ENCODE measurements at regions not wholly inside any gene's neighbourhood (a gene's known extent, or its start where the extent isn't known, plus 50 kb on each side); places are given as distances from the start of the nearest gene placed in this dataset.
"Not testable (repeated sequence)": the region's sequence is repeated elsewhere in the genome, so short reads cannot be mapped to it uniquely, and the experiment has no call there.

GRCh38 chr13:76279766-76280165, 606.4 kb downstream of the KCTD12 start:
- not testable (repeated sequence) for H3K36me3 ChIP-seq (ENCODE audit: control insufficient read depth in 1 of 2, insufficient read depth in 2 of 2, low read length in 2 of 2); H3K4me3 ChIP-seq (ENCODE audit: low read depth in 1 of 2, low read length in 2 of 2)

GRCh38 chr13:76271728-76272232, 614.4 kb downstream of the KCTD12 start:
- Histone ChIP-seq H3K27ac (ENCODE audit: low read length) (no peak overlapping the region), H3K4me1 (ENCODE audit: control insufficient read depth in 1 of 2, insufficient read depth in 2 of 2, low read length in 2 of 2) (no peaks in the 10 kb centered on the region), H3K9me3 (ENCODE audit: control insufficient read depth in 1 of 2, low read length in 2 of 2) (peaks cover 0 to 4% of the 10 kb centered on the region in 2 donors), H3K4me3 (ENCODE audit: low read depth in 1 of 2, low read length in 2 of 2) (no peak overlapping the region), H3K36me3 (ENCODE audit: control insufficient read depth in 1 of 2, insufficient read depth in 2 of 2, low read length in 2 of 2) (no peaks in the 10 kb centered on the region), H3K27me3 (ENCODE audit: low read depth, low read length) (no peaks in the 10 kb centered on the region)

More at GRCh38 chr13:76279766-76280165, 606.4 kb downstream of the KCTD12 start:
- not testable (repeated sequence) for H3K27ac ChIP-seq (ENCODE audit: low read length); H3K27me3 ChIP-seq (ENCODE audit: low read depth, low read length); H3K9me3 ChIP-seq (ENCODE audit: control insufficient read depth in 1 of 2, low read length in 2 of 2); H3K4me1 ChIP-seq (ENCODE audit: control insufficient read depth in 1 of 2, insufficient read depth in 2 of 2, low read length in 2 of 2)

GRCh38 chr13:76268307-76268706, 617.9 kb downstream of the KCTD12 start:
- not testable (repeated sequence) for H3K4me3 ChIP-seq (ENCODE audit: low read depth in 1 of 2, low read length in 2 of 2); H3K4me1 ChIP-seq (ENCODE audit: control insufficient read depth in 1 of 2, insufficient read depth in 2 of 2, low read length in 2 of 2); H3K27ac ChIP-seq (ENCODE audit: low read length); H3K27me3 ChIP-seq (ENCODE audit: low read depth, low read length); H3K9me3 ChIP-seq (ENCODE audit: control insufficient read depth in 1 of 2, low read length in 2 of 2); H3K36me3 ChIP-seq (ENCODE audit: control insufficient read depth in 1 of 2, insufficient read depth in 2 of 2, low read length in 2 of 2)

DNA sequence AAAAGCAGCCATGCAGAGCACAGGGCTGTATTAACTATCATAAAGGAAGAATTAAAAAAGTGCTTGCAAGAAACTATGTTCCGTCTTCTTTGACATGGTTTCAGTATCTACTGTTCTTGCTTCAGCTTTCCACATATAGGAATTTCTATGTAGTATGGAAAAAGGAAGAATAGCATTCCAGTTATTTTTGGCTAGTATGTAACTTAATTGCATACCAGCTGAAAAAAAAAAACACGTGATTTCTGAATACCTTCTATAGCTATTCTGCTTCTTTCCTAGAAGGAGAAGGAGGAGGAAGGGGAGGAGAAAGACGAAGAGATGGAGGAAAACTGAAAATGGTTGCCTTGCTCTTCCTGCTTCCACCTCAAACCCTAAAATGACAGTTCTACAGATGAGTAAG, 619.0 kb downstream of the KCTD12 start:
- no peaks in the 10 kb centered on the region for H3K27me3 ChIP-seq (ENCODE audit: low read depth, low read length)
- no peak overlapping the region for H3K4me3 ChIP-seq (ENCODE audit: low read depth in 1 of 2, low read length in 2 of 2)
- H3K9me3 ChIP-seq (ENCODE audit: control insufficient read depth in 1 of 2, low read length in 2 of 2) = no peaks in the 10 kb centered on the region
- no peaks in the 10 kb centered on the region for H3K4me1 ChIP-seq (ENCODE audit: control insufficient read depth in 1 of 2, insufficient read depth in 2 of 2, low read length in 2 of 2)
- no peak overlapping the region for H3K27ac ChIP-seq (ENCODE audit: low read length)
- no peaks in the 10 kb centered on the region for H3K36me3 ChIP-seq (ENCODE audit: control insufficient read depth in 1 of 2, insufficient read depth in 2 of 2, low read length in 2 of 2)

DNA sequence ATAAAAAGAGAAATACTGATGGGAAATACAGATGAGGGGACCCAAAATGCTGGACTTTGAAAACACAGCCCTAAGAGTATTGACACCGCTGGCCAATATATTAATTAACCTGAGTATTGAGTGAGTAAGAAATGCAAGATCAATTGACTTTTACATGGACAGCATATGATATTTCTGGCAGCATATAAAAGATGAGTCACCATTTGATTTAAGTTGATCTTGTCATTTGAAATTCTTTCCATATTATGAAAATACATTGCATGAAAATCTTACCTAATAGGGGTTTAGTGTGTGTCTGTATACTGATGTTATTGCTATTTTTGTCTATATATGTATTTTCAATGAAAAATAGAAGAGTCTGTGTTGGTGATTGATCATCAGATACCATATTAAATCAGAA, 619.6 kb downstream of the KCTD12 start:
- Histone ChIP-seq H3K27me3 (ENCODE audit: low read depth, low read length) (no peaks in the 10 kb centered on the region), H3K9me3 (ENCODE audit: control insufficient read depth in 1 of 2, low read length in 2 of 2) (no peaks in the 10 kb centered on the region), H3K4me3 (ENCODE audit: low read depth in 1 of 2, low read length in 2 of 2) (no peak overlapping the region), H3K4me1 (ENCODE audit: control insufficient read depth in 1 of 2, insufficient read depth in 2 of 2, low read length in 2 of 2) (no peaks in the 10 kb centered on the region), H3K36me3 (ENCODE audit: control insufficient read depth in 1 of 2, insufficient read depth in 2 of 2, low read length in 2 of 2) (no peaks in the 10 kb centered on the region), H3K27ac (ENCODE audit: low read length) (no peak overlapping the region)

GRCh38 chr13:76250211-76250610, 614.1 kb downstream of the LMO7 start:
- Histone ChIP-seq H3K27me3 (ENCODE audit: low read depth, low read length) (no peaks in the 10 kb centered on the region), H3K9me3 (ENCODE audit: control insufficient read depth in 1 of 2, low read length in 2 of 2) (no peaks in the 10 kb centered on the region), H3K36me3 (ENCODE audit: control insufficient read depth in 1 of 2, insufficient read depth in 2 of 2, low read length in 2 of 2) (no peaks in the 10 kb centered on the region), H3K4me1 (ENCODE audit: control insufficient read depth in 1 of 2, insufficient read depth in 2 of 2, low read length in 2 of 2) (no peaks in the 10 kb centered on the region), H3K4me3 (ENCODE audit: low read depth in 1 of 2, low read length in 2 of 2) (no peak overlapping the region), H3K27ac (ENCODE audit: low read length) (no peak overlapping the region)

DNA sequence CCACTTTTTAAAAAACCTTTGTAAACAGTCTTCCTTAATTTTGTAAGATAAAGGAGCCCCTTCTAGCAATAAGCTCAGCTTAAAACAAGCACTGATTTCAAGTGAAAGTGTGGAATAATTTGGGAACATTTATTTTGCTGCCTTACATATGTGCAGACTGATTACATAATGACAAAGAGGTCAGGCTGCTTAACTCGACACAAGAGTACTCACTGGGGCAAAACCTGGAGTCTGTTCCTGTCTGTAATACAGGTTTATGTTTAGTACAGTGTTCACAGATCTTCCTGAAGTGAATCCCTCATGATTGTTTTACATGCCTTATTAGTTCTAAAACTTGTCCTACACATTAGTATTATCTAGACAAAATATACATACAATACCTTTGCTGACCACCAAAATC, 609.8 kb downstream of the LMO7 start:
- no peak overlapping the region for H3K4me3 ChIP-seq (ENCODE audit: low read depth in 1 of 2, low read length in 2 of 2)
- no peaks in the 10 kb centered on the region for H3K9me3 ChIP-seq (ENCODE audit: control insufficient read depth in 1 of 2, low read length in 2 of 2)
- H3K27ac ChIP-seq (ENCODE audit: low read length) = no peak overlapping the region
- H3K36me3 ChIP-seq (ENCODE audit: control insufficient read depth in 1 of 2, insufficient read depth in 2 of 2, low read length in 2 of 2) = no peaks in the 10 kb centered on the region
- H3K27me3 ChIP-seq (ENCODE audit: low read depth, low read length) = no peaks in the 10 kb centered on the region
- no peaks in the 10 kb centered on the region for H3K4me1 ChIP-seq (ENCODE audit: control insufficient read depth in 1 of 2, insufficient read depth in 2 of 2, low read length in 2 of 2)

DNA sequence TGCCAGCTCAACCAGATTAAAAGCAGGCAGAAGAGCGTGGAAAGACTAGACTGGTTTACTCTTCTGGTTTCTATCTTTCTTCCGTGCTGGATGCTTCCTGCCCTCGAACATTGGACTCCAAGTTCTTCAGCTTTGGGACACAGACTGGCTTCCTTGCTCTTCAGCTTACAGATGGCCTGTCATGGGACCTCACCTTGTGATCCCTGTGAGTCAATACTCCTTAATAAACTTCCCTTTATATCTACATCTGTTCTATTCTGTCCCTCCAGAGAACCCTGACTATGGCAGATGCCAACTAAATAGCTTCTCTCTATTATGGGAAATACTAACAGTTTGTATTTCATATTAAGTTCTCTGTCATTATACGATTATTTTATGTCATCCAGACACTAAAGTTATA, 609.1 kb downstream of the LMO7 start:
- no peaks in the 10 kb centered on the region for H3K36me3 ChIP-seq (ENCODE audit: control insufficient read depth in 1 of 2, insufficient read depth in 2 of 2, low read length in 2 of 2)
- H3K4me3 ChIP-seq (ENCODE audit: low read depth in 1 of 2, low read length in 2 of 2) = no peak overlapping the region
- no peaks in the 10 kb centered on the region for H3K4me1 ChIP-seq (ENCODE audit: control insufficient read depth in 1 of 2, insufficient read depth in 2 of 2, low read length in 2 of 2)
- no peaks in the 10 kb centered on the region for H3K9me3 ChIP-seq (ENCODE audit: control insufficient read depth in 1 of 2, low read length in 2 of 2)
- H3K27ac ChIP-seq (ENCODE audit: low read length) = no peak overlapping the region
- H3K27me3 ChIP-seq (ENCODE audit: low read depth, low read length) = no peaks in the 10 kb centered on the region

DNA sequence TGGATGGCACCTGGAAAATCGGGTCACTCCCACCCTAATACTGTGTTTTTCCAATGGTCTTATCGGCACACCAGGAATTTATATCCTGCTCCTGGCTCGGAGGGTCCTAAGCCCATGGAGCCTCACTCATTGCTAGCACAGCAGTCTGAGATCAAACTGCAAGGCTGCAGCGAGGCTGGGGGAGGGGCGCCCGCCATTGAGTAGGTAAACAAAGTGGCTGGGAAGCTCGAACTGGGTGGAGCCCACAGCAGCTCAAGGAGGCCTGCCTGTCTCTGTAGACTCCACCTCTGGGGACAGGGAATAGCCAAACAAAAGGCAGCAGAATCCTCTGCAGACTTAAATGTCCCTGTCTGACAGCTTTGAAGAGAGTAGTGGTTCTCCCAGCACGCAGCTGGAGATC, 607.0 kb downstream of the LMO7 start:
- H3K4me1 ChIP-seq (ENCODE audit: control insufficient read depth in 1 of 2, insufficient read depth in 2 of 2, low read length in 2 of 2) = not testable (repeated sequence)

GRCh38 chr13:76239031-76239680, 603.0 kb downstream of the LMO7 start:
- Histone ChIP-seq H3K36me3 (ENCODE audit: control insufficient read depth in 1 of 2, insufficient read depth in 2 of 2, low read length in 2 of 2) (no peaks in the 10 kb centered on the region), H3K9me3 (ENCODE audit: control insufficient read depth in 1 of 2, low read length in 2 of 2) (no peaks in the 10 kb centered on the region), H3K27ac (ENCODE audit: low read length) (no peak overlapping the region)

More for the DNA sequence above, 607.0 kb downstream of the LMO7 start:
- not testable (repeated sequence) for H3K36me3 ChIP-seq (ENCODE audit: control insufficient read depth in 1 of 2, insufficient read depth in 2 of 2, low read length in 2 of 2); H3K4me3 ChIP-seq (ENCODE audit: low read depth in 1 of 2, low read length in 2 of 2); H3K9me3 ChIP-seq (ENCODE audit: control insufficient read depth in 1 of 2, low read length in 2 of 2); H3K27me3 ChIP-seq (ENCODE audit: low read depth, low read length); H3K27ac ChIP-seq (ENCODE audit: low read length)

DNA sequence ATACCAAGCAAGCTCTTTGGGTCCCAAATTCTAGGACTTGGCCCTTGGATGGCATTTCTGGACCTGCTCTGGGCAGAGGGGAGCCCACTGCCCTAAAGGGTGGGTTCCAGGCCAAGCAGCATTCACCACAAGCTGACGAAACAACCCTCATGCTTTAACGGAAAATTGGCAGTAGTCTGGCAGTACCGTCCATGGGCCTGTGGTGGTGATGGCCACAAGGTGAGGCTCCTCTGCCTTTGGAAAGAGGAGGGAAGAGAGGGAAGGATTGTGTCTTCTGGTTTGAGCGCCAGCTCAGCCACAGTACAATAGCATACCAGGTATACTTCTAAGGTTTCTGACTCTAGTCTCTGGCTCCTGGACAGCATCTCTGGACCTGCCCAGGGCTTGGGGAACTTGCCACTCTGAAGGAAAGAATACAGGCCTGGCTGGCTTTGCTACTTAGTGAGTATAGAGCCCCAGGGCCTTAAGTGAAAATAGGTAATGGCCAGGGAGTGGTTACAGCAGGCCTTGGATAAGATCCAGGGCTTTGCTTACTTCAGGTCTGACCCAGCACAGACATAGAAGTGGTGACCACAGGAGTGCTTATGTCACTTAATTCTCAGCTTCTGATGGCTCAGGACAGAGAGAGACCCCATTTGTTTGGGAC, 595.5 kb downstream of the LMO7 start:
- H3K4me3 ChIP-seq (ENCODE audit: low read depth in 1 of 2, low read length in 2 of 2) = no peak overlapping the region
- no peak overlapping the region for H3K27ac ChIP-seq (ENCODE audit: low read length)
- H3K9me3 ChIP-seq (ENCODE audit: control insufficient read depth in 1 of 2, low read length in 2 of 2) = no peaks in the 10 kb centered on the region
- H3K27me3 ChIP-seq (ENCODE audit: low read depth, low read length) = no peaks in the 10 kb centered on the region
- H3K4me1 ChIP-seq (ENCODE audit: control insufficient read depth in 1 of 2, insufficient read depth in 2 of 2, low read length in 2 of 2) = no peaks in the 10 kb centered on the region
- no peaks in the 10 kb centered on the region for H3K36me3 ChIP-seq (ENCODE audit: control insufficient read depth in 1 of 2, insufficient read depth in 2 of 2, low read length in 2 of 2)

More at GRCh38 chr13:76239031-76239680, 603.0 kb downstream of the LMO7 start:
- no peaks in the 10 kb centered on the region for H3K27me3 ChIP-seq (ENCODE audit: low read depth, low read length)
- H3K4me3 ChIP-seq (ENCODE audit: low read depth in 1 of 2, low read length in 2 of 2) = no peak overlapping the region
- H3K4me1 ChIP-seq (ENCODE audit: control insufficient read depth in 1 of 2, insufficient read depth in 2 of 2, low read length in 2 of 2) = no peaks in the 10 kb centered on the region

DNA sequence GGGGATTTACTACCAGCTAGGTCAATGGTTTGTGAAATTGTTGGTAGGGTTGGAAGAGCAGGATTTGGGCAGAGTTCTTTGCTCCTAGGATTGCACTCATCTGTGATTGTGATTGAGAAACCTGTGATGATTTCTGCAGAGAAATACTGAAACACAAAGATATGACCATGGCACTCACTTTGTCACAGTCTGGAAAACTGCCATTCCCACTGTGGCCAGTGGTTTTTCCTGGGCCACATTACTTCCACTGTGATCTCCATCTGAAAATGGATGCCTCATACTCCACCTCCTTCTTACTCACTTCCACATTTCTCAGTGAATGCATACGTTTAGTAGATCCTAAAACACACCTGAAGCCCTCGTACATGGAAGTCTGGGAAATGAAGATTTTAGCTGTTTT, 593.2 kb downstream of the LMO7 start:
- no peaks in the 10 kb centered on the region for H3K27me3 ChIP-seq (ENCODE audit: low read depth, low read length)
- no peak overlapping the region for H3K4me3 ChIP-seq (ENCODE audit: low read depth in 1 of 2, low read length in 2 of 2)
- no peaks in the 10 kb centered on the region for H3K4me1 ChIP-seq (ENCODE audit: control insufficient read depth in 1 of 2, insufficient read depth in 2 of 2, low read length in 2 of 2)
- H3K36me3 ChIP-seq (ENCODE audit: control insufficient read depth in 1 of 2, insufficient read depth in 2 of 2, low read length in 2 of 2) = no peaks in the 10 kb centered on the region
- H3K27ac ChIP-seq (ENCODE audit: low read length) = no peak overlapping the region
- no peaks in the 10 kb centered on the region for H3K9me3 ChIP-seq (ENCODE audit: control insufficient read depth in 1 of 2, low read length in 2 of 2)

Data from muscle layer of duodenum (tissue), 2 donors.